ENCODE measurements at regions not wholly inside any gene's neighbourhood (a gene's known extent, or its start where the extent isn't known, plus 50 kb on each side); places are given as distances from the start of the nearest gene placed in this dataset.

GRCh38 chr2:41890341-41890740 is 157.5 kb upstream of the PKDCC start:
- no peaks in the 10 kb centered on the region for H3K36me3 ChIP-seq (ENCODE audit: control insufficient read depth in 1 of 2, insufficient read depth in 2 of 2, low read length in 2 of 2)
- WGBS (ENCODE audit: extremely low coverage, insufficient coverage, insufficient read length) = no CpG with 5 or more reads among the region's 3 CpGs
- DNase-seq = no peak
- H3K23ac ChIP-seq (ENCODE audit: low read length) = no peak overlapping the region
- H3K18ac ChIP-seq (ENCODE audit: low read length) = no peak overlapping the region
- H3K79me1 ChIP-seq (ENCODE audit: low read length) = no peaks in the 10 kb centered on the region
- H2BK5ac ChIP-seq (ENCODE audit: low read depth, low read length, poor library complexity) = no peak overlapping the region
- H3K4me1 ChIP-seq (ENCODE audit: control insufficient read depth in 1 of 2, insufficient read depth in 2 of 2, low read length in 2 of 2) = peaks cover 2 to 9% of the 10 kb centered on the region in 2 experiments
- H3K79me2 ChIP-seq (ENCODE audit: control insufficient read depth, insufficient read depth, low read length, poor library complexity) = no peaks in the 10 kb centered on the region
- no peaks in the 10 kb centered on the region for H3K27me3 ChIP-seq (ENCODE audit: insufficient read depth, low read length)
- H2BK120ac ChIP-seq (ENCODE audit: insufficient read depth, low read length, poor library complexity) = no peak overlapping the region
- no peak overlapping the region for H3K4ac ChIP-seq (ENCODE audit: low read depth, low read length)
- no peak overlapping the region for H3K4me3 ChIP-seq (ENCODE audit: low read depth, low read length)
- H2BK12ac ChIP-seq (ENCODE audit: low read length) = no peak overlapping the region
- H4K91ac ChIP-seq (ENCODE audit: low read depth, low read length) = no peak overlapping the region
- no peak overlapping the region for H3K14ac ChIP-seq (ENCODE audit: low read length)
- H3K4me2 ChIP-seq (ENCODE audit: low read length) = no peak overlapping the region
- no peak overlapping the region for H2AK5ac ChIP-seq (ENCODE audit: low read length)
- H3K9ac ChIP-seq (ENCODE audit: low read length) = no peak overlapping the region
- no peak overlapping the region for H2AFZ ChIP-seq (ENCODE audit: insufficient read depth, low read length, poor library complexity)
- no peak overlapping the region for H4K8ac ChIP-seq (ENCODE audit: low read depth, low read length)
- no peaks in the 10 kb centered on the region for H3K9me3 ChIP-seq (ENCODE audit: insufficient read depth, low read depth, low read length)
- no peak overlapping the region for H4K12ac ChIP-seq (ENCODE audit: low read depth, low read length)
- no peak overlapping the region for H3K27ac ChIP-seq (ENCODE audit: low read depth, low read length)

GRCh38 chr2:41892476-41892875 is 155.3 kb upstream of the PKDCC start:
- Histone ChIP-seq H4K12ac (ENCODE audit: low read depth, low read length) (no peak overlapping the region), H3K27me3 (ENCODE audit: insufficient read depth, low read length) (no peaks in the 10 kb centered on the region), H3K4ac (ENCODE audit: low read depth, low read length) (no peak overlapping the region), H4K91ac (ENCODE audit: low read depth, low read length) (no peak overlapping the region), H2BK120ac (ENCODE audit: insufficient read depth, low read length, poor library complexity) (no peak overlapping the region), H2AK5ac (ENCODE audit: low read length) (no peak overlapping the region), H3K18ac (ENCODE audit: low read length) (no peak overlapping the region), H3K14ac (ENCODE audit: low read length) (no peak overlapping the region), H2BK12ac (ENCODE audit: low read length) (no peak overlapping the region), H2BK5ac (ENCODE audit: low read depth, low read length, poor library complexity) (no peak overlapping the region), H2AFZ (ENCODE audit: insufficient read depth, low read length, poor library complexity) (no peak overlapping the region), H3K36me3 (ENCODE audit: control insufficient read depth in 1 of 2, insufficient read depth in 2 of 2, low read length in 2 of 2) (no peaks in the 10 kb centered on the region), H3K79me2 (ENCODE audit: control insufficient read depth, insufficient read depth, low read length, poor library complexity) (no peaks in the 10 kb centered on the region), H3K4me1 (ENCODE audit: control insufficient read depth in 1 of 2, insufficient read depth in 2 of 2, low read length in 2 of 2) (peaks cover 10 to 19% of the 10 kb centered on the region in 2 experiments), H3K9ac (ENCODE audit: low read length) (no peak overlapping the region), H3K27ac (ENCODE audit: low read depth, low read length) (no peak overlapping the region), H3K23ac (ENCODE audit: low read length) (no peak overlapping the region), H3K9me3 (ENCODE audit: insufficient read depth, low read depth, low read length) (no peaks in the 10 kb centered on the region), H4K8ac (ENCODE audit: low read depth, low read length) (no peak overlapping the region), H3K4me3 (ENCODE audit: low read depth, low read length) (no peak overlapping the region), H3K79me1 (ENCODE audit: low read length) (peaks cover 5% of the 10 kb centered on the region), H3K4me2 (ENCODE audit: low read length) (no peak overlapping the region)
- WGBS (ENCODE audit: extremely low coverage, insufficient coverage, insufficient read length) = no CpG with 5 or more reads among the region's 4 CpGs
- DNase-seq = peak in 1 of 2 donors; percentile 34

- Histone ChIP-seq H4K91ac (ENCODE audit: low read depth, low read length) (no peak overlapping the region), H2BK12ac (ENCODE audit: low read length) (no peak overlapping the region), H3K4me3 (ENCODE audit: low read depth, low read length) (no peak overlapping the region), H3K27me3 (ENCODE audit: insufficient read depth, low read length) (no peaks in the 10 kb centered on the region), H3K4me1 (ENCODE audit: control insufficient read depth in 1 of 2, insufficient read depth in 2 of 2, low read length in 2 of 2) (peaks cover 10 to 19% of the 10 kb centered on the region in 2 experiments), H3K23ac (ENCODE audit: low read length) (no peak overlapping the region), H2BK120ac (ENCODE audit: insufficient read depth, low read length, poor library complexity) (no peak overlapping the region), H3K79me1 (ENCODE audit: low read length) (peaks cover 5% of the 10 kb centered on the region), H3K4ac (ENCODE audit: low read depth, low read length) (no peak overlapping the region), H3K14ac (ENCODE audit: low read length) (no peak overlapping the region), H3K27ac (ENCODE audit: low read depth, low read length) (no peak overlapping the region), H3K9me3 (ENCODE audit: insufficient read depth, low read depth, low read length) (no peaks in the 10 kb centered on the region), H3K36me3 (ENCODE audit: control insufficient read depth in 1 of 2, insufficient read depth in 2 of 2, low read length in 2 of 2) (no peaks in the 10 kb centered on the region), H2BK5ac (ENCODE audit: low read depth, low read length, poor library complexity) (no peak overlapping the region), H3K18ac (ENCODE audit: low read length) (no peak overlapping the region), H3K9ac (ENCODE audit: low read length) (no peak overlapping the region), H4K12ac (ENCODE audit: low read depth, low read length) (no peak overlapping the region), H2AK5ac (ENCODE audit: low read length) (no peak overlapping the region), H4K8ac (ENCODE audit: low read depth, low read length) (no peak overlapping the region), H3K79me2 (ENCODE audit: control insufficient read depth, insufficient read depth, low read length, poor library complexity) (no peaks in the 10 kb centered on the region), H2AFZ (ENCODE audit: insufficient read depth, low read length, poor library complexity) (no peak overlapping the region), H3K4me2 (ENCODE audit: low read length) (no peak overlapping the region)
- no peak for DNase-seq
- WGBS (ENCODE audit: extremely low coverage, insufficient coverage, insufficient read length) = no CpG with 5 or more reads among the region's 5 CpGs
Measured at GRCh38 chr2:41894563-41895333, 153.1 kb upstream of the PKDCC start.

GRCh38 chr2:41895334-41895664 is 152.5 kb upstream of the PKDCC start:
- no peak overlapping the region for H4K8ac ChIP-seq (ENCODE audit: low read depth, low read length)
- no peak overlapping the region for H2BK5ac ChIP-seq (ENCODE audit: low read depth, low read length, poor library complexity)
- H2AK5ac ChIP-seq (ENCODE audit: low read length) = no peak overlapping the region
- H3K79me1 ChIP-seq (ENCODE audit: low read length) = peaks cover 5% of the 10 kb centered on the region
- no peak overlapping the region for H3K18ac ChIP-seq (ENCODE audit: low read length)
- no peak overlapping the region for H2AFZ ChIP-seq (ENCODE audit: insufficient read depth, low read length, poor library complexity)
- H3K27ac ChIP-seq (ENCODE audit: low read depth, low read length) = no peak overlapping the region
- no peaks in the 10 kb centered on the region for H3K79me2 ChIP-seq (ENCODE audit: control insufficient read depth, insufficient read depth, low read length, poor library complexity)
- DNase-seq = no peak
- no peaks in the 10 kb centered on the region for H3K9me3 ChIP-seq (ENCODE audit: insufficient read depth, low read depth, low read length)
- H2BK120ac ChIP-seq (ENCODE audit: insufficient read depth, low read length, poor library complexity) = no peak overlapping the region
- no peak overlapping the region for H3K4ac ChIP-seq (ENCODE audit: low read depth, low read length)
- H2BK12ac ChIP-seq (ENCODE audit: low read length) = no peak overlapping the region
- no peaks in the 10 kb centered on the region for H3K36me3 ChIP-seq (ENCODE audit: control insufficient read depth in 1 of 2, insufficient read depth in 2 of 2, low read length in 2 of 2)
- no peak overlapping the region for H3K9ac ChIP-seq (ENCODE audit: low read length)
- H3K4me1 ChIP-seq (ENCODE audit: control insufficient read depth in 1 of 2, insufficient read depth in 2 of 2, low read length in 2 of 2) = peaks cover 10 to 19% of the 10 kb centered on the region in 2 experiments
- H3K4me3 ChIP-seq (ENCODE audit: low read depth, low read length) = no peak overlapping the region
- no peak overlapping the region for H3K4me2 ChIP-seq (ENCODE audit: low read length)
- no peak overlapping the region for H3K14ac ChIP-seq (ENCODE audit: low read length)
- H4K91ac ChIP-seq (ENCODE audit: low read depth, low read length) = no peak overlapping the region
- H3K27me3 ChIP-seq (ENCODE audit: insufficient read depth, low read length) = no peaks in the 10 kb centered on the region
- WGBS (ENCODE audit: extremely low coverage, insufficient coverage, insufficient read length) = no CpG with 5 or more reads among the region's 1 CpG
- no peak overlapping the region for H4K12ac ChIP-seq (ENCODE audit: low read depth, low read length)
- no peak overlapping the region for H3K23ac ChIP-seq (ENCODE audit: low read length)

All from trophoblast cell (in vitro differentiated cells and primary cell).